IMR-90 (cell line): ENCODE measurements at regions not wholly inside any gene's neighbourhood (a gene's known extent, or its start where the extent isn't known, plus 50 kb on each side); places are given as distances from the start of the nearest gene placed in this dataset.

Experiments
- ATAC-seq: fragments of 200-7000 bp; cut with Tn5 transposase; 2 replicates; pipeline ENCODE4 v1.9.1; 2020; ENCODE audit warnings: low read depth, mild to moderate bottlenecking, moderate library complexity
- BruUV-seq: library from RNA; stranded (reverse); fragments of 400-500 nt; replicated peaks from 2 replicates; lab custom pipeline; 2021; lab: Mats Ljungman, UMichigan
- CTCF ChIA-PET: fragments of 300-600 bp; formaldehyde crosslinking; extraction: SDS; loops from one replicate; lab custom pipeline; 2021; ENCODE audit warnings: antibody characterized with exemption; lab: Yijun Ruan, JAX
- POLR2A ChIA-PET: fragments of 300-600 bp; sonication (Branson Sonifier 250); formaldehyde crosslinking; loops from one replicate; lab custom pipeline; 2022; ENCODE audit warnings: antibody characterized with exemption; ENCODE audit not compliant: unreplicated experiment; lab: Charles Lee
- DNase-seq: peaks from one replicate; pipeline ENCODE4 v3.0.0; 2013
- H2AFZ ChIP-seq: replicated peaks from 2 replicates; pipeline ENCODE3; 2013; ENCODE audit warnings: low read length, mild to moderate bottlenecking; ENCODE audit not compliant: poor library complexity
- H2AK5ac ChIP-seq: 2 replicates; pipeline ENCODE4 v1.6.1; 2013; ENCODE audit warnings: low read depth, low read length, inconsistent platforms
- H2AK9ac ChIP-seq: replicated peaks from 2 replicates; pipeline ENCODE3; 2013; ENCODE audit warnings: mild to moderate bottlenecking, low read depth, low read length, moderate library complexity; ENCODE audit not compliant: poor library complexity
- H2BK120ac ChIP-seq: 2 replicates; pipeline ENCODE4 v1.6.1; 2013; ENCODE audit warnings: low read depth, low read length, inconsistent platforms
- H2BK15ac ChIP-seq: 3 replicates; pipeline ENCODE4 v1.6.1; 2013; ENCODE audit warnings: low read depth, low read length, inconsistent platforms
- H2BK20ac ChIP-seq: 2 replicates; pipeline ENCODE4 v1.6.1; 2013; ENCODE audit warnings: low read depth, mild to moderate bottlenecking, inconsistent platforms, low read length, moderate library complexity
- H2BK5ac ChIP-seq: 2 replicates; pipeline ENCODE4 v1.6.1; 2013; ENCODE audit warnings: mild to moderate bottlenecking, low read depth, low read length, inconsistent platforms; ENCODE audit not compliant: poor library complexity, severe bottlenecking
- H3K14ac ChIP-seq: replicated peaks from 2 replicates; pipeline ENCODE4 v1.6.1; 2013; ENCODE audit warnings: low read depth, low read length, inconsistent platforms
- H3K18ac ChIP-seq: 2 replicates; pipeline ENCODE4 v1.6.1; 2013; ENCODE audit warnings: low read depth, low read length, control low read depth
- H3K23ac ChIP-seq: 2 replicates; pipeline ENCODE4 v1.6.1; 2013; ENCODE audit warnings: low read depth, low read length, inconsistent platforms
- H3K27ac ChIP-seq: 2 replicates; pipeline ENCODE4 v1.5.1; 2013; ENCODE audit warnings: mild to moderate bottlenecking, control low read depth, low read length; ENCODE audit not compliant: insufficient read depth
- H3K27me3 ChIP-seq: 2 replicates; pipeline ENCODE4 v1.6.1; 2013; ENCODE audit warnings: low read length; ENCODE audit not compliant: control insufficient read depth, insufficient read depth
- H3K36me3 ChIP-seq: 2 replicates; pipeline ENCODE4 v1.6.1; 2013; ENCODE audit warnings: low read length, mixed read lengths; ENCODE audit not compliant: control insufficient read depth, insufficient read depth
- H3K4ac ChIP-seq: 2 replicates; pipeline ENCODE4 v1.6.1; 2013; ENCODE audit warnings: low read depth, low read length, inconsistent platforms
- H3K4me1 ChIP-seq: 2 replicates; pipeline ENCODE4 v1.6.1; 2013; ENCODE audit warnings: low read length, mixed read lengths; ENCODE audit not compliant: control insufficient read depth, insufficient read depth
- H3K4me2 ChIP-seq: 2 replicates; pipeline ENCODE4 v1.6.1; 2013; ENCODE audit warnings: low read depth, mild to moderate bottlenecking, control low read depth, low read length, moderate library complexity
- H3K4me3 ChIP-seq: 2 replicates; pipeline ENCODE4 v1.5.1; 2013; ENCODE audit warnings: low read depth, mild to moderate bottlenecking, control low read depth, low read length, moderate library complexity; ENCODE audit not compliant: insufficient read depth
- H3K56ac ChIP-seq: 2 replicates; pipeline ENCODE4 v1.6.1; 2013; ENCODE audit warnings: low read length, inconsistent platforms; ENCODE audit not compliant: insufficient read depth; ENCODE audit errors: extremely low read depth
- H3K79me1 ChIP-seq, 2 experiments: 2 replicates each; pipeline ENCODE4 v1.6.1; 2013; ENCODE audit warnings: low read length in 2 of 2, inconsistent platforms in 1 of 2, low read depth in 1 of 2
- H3K9ac ChIP-seq: 2 replicates; pipeline ENCODE4 v1.6.1; 2013; ENCODE audit warnings: low read depth, low read length, control low read depth
- H3K9me1 ChIP-seq: 2 replicates; pipeline ENCODE4 v1.6.1; 2013; ENCODE audit warnings: low read length, inconsistent platforms; ENCODE audit not compliant: insufficient read depth
- H3K9me3 ChIP-seq: 2 replicates; pipeline ENCODE4 v1.6.1; 2013; ENCODE audit warnings: low read length; ENCODE audit not compliant: control insufficient read depth, insufficient read depth
- H4K20me1 ChIP-seq: 2 replicates; pipeline ENCODE4 v1.6.1; 2013; ENCODE audit warnings: low read length, inconsistent platforms; ENCODE audit not compliant: insufficient read depth
- H4K5ac ChIP-seq: 2 replicates; pipeline ENCODE4 v1.6.1; 2013; ENCODE audit warnings: mild to moderate bottlenecking, low read depth, low read length, control low read depth
- H4K8ac ChIP-seq, 2 experiments: 2 replicates each; pipeline ENCODE4 v1.6.1; 2013; ENCODE audit warnings: low read depth in 2 of 2, low read length in 2 of 2, control low read depth in 1 of 2, inconsistent platforms in 1 of 2
- H4K91ac ChIP-seq: 2 replicates; pipeline ENCODE4 v1.6.1; 2013; ENCODE audit warnings: low read depth, low read length, inconsistent platforms; ENCODE audit not compliant: insufficient read depth
- BHLHE40 ChIP-seq: fragments of 150-350 bp; IDR thresholded peaks from 2 replicates; pipeline ENCODE4 v1.6.1; 2016; ENCODE audit warnings: mild to moderate bottlenecking, low read depth, low read length
- CHD1 ChIP-seq: IDR thresholded peaks from 2 replicates; pipeline ENCODE4 v1.6.1; 2012; ENCODE audit warnings: low read depth, low read length, improper control_type of control experiment
- CTCF ChIP-seq: conservative IDR thresholded peaks from 2 replicates; pipeline ENCODE4 v1.5.1; 2012; ENCODE audit warnings: mild to moderate bottlenecking, low read depth, low read length, improper control_type of control experiment
- NFE2L2 ChIP-seq: fragments of 150-350 bp; IDR thresholded peaks from 2 replicates; pipeline ENCODE4 v1.6.1; 2016; ENCODE audit warnings: low read depth, mild to moderate bottlenecking, low read length
- POLR2A ChIP-seq: IDR thresholded peaks from 2 replicates; pipeline ENCODE4 v1.6.1; 2012; ENCODE audit warnings: mild to moderate bottlenecking, low read depth, low read length
- SMC3 ChIP-seq: fragments of 150-350 bp; IDR thresholded peaks from 2 replicates; pipeline ENCODE4 v1.6.1; 2016; ENCODE audit warnings: low read depth, mild to moderate bottlenecking, antibody characterized with exemption, low read length, moderate library complexity
- WGBS, 2 experiments: methylation state at CpG; one replicate each; pipeline versions ENCODE4 v1.1.5 to v1.1.7; 2013; ENCODE audit warnings: missing lambda C conversion rate in 2 of 2; ENCODE audit not compliant: insufficient read length in 1 of 2; ENCODE audit errors: extremely low coverage in 2 of 2; 5-methylcytosine and 5-hydroxymethylcytosine counted together
- dilution Hi-C: fragments of 300-500 bp; cut with HindIII; formaldehyde crosslinking; loops from one replicate; pipeline ENCODE4 v1.14.3; 2018; ENCODE audit warnings: low sequenced_read_pairs; ENCODE audit not compliant: unreplicated experiment
- in situ Hi-C: fragments of 300-500 bp; cut with MboI; formaldehyde crosslinking; loops from 3 replicates; pipeline ENCODE4 v1.14.3; 2019; ENCODE audit warnings: low sequenced_read_pairs, inconsistent platforms, mixed read lengths
- intact Hi-C: fragments of 100-400 bp; cut with micrococcal nuclease; formaldehyde crosslinking; loops from 2 replicates; pipeline ENCODE4 v1.10.0; 2022

- H4K5ac ChIP-seq, result no peak overlapping the region
- DNase-seq, result no peak
- ATAC-seq, result no peak
- H2BK15ac ChIP-seq, result no peak overlapping the region
- no peaks in the 10 kb centered on the region for H3K4me1 ChIP-seq
- no peak overlapping the region for H2AK5ac ChIP-seq
- dilution Hi-C loops (no loop called here), intact Hi-C loops (no loop called here), in situ Hi-C loops (no loop called here)
- H4K91ac ChIP-seq, result no peak overlapping the region
- H3K36me3 ChIP-seq, result no peaks in the 10 kb centered on the region
- H2BK5ac ChIP-seq, result no peak overlapping the region
- no peaks in the 10 kb centered on the region for H3K79me1 ChIP-seq
- no peak overlapping the region for H3K56ac ChIP-seq
- H3K14ac ChIP-seq, result no peak overlapping the region
- H3K9ac ChIP-seq, result no peak overlapping the region
- peaks cover 7% of the 10 kb centered on the region for H3K9me3 ChIP-seq
- no peaks in the 10 kb centered on the region for H3K9me1 ChIP-seq
- ChIA-PET CTCF (no interaction called here), POLR2A (no interaction called here)
- H3K23ac ChIP-seq, result no peak overlapping the region
- no TSS peak for BruUV-seq
- no peaks in the 10 kb centered on the region for H3K27me3 ChIP-seq
- H2AFZ ChIP-seq, result no peak overlapping the region
- no CpG with 5 or more reads among the region's 2 CpGs for WGBS, 2 experiments
- no peak overlapping the region for H2BK20ac ChIP-seq
- H4K8ac ChIP-seq, result no peak overlapping the region
- no peak overlapping the region for H3K18ac ChIP-seq
- no peak overlapping the region for H3K4me2 ChIP-seq
- no peaks in the 10 kb centered on the region for H4K20me1 ChIP-seq
- H2AK9ac ChIP-seq, result no peak overlapping the region
- no peak for TF ChIP-seq BHLHE40
- TF ChIP-seq CTCF, result no peak
- TF ChIP-seq CHD1, result no peak
- no peak for TF ChIP-seq SMC3
- no peak for TF ChIP-seq POLR2A
- TF ChIP-seq NFE2L2, result peak; percentile 42; the same call in 1 of the 2 replicates
- H2BK120ac ChIP-seq, result no peak overlapping the region
- H3K4me3 ChIP-seq, result no peak overlapping the region
- no peak overlapping the region for H3K27ac ChIP-seq
- no peak overlapping the region for H3K4ac ChIP-seq
Measured at GRCh38 chr7:97298561-97298960, 181.1 kb downstream of the SDHAF3 start.
